ENCODE measurements at regions not wholly inside any gene's neighbourhood (a gene's known extent, or its start where the extent isn't known, plus 50 kb on each side); places are given as distances from the start of the nearest gene placed in this dataset.

DNA sequence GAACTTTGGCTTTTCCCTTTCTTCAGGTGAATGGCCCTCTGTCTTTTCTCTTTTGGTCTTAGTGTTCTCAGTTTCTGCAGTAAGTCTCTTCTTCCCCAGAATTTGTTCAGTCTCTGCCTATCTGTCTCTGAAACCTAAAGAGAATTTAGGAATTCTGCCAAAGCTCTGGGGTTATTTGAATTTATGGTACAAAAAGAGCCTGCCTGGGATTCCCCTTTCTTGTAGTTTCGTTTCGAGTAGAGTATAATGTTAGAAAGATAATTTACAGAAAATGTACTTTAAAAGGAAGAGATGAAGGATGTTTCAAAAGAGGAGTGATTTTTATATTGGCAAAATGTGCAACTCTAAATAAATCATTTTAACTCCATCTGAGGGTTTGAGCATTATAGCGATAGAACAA is 247.4 kb upstream of the SATB1 start:
- WGBS, 5 donors, result 44 to 72% (median 47%) methylated on average over 3 of the region's 3 CpGs
- DNase-seq, result no peak
- peaks cover 0 to 6% (median 0%) of the 10 kb centered on the region in 6 donors for H3K4me1 ChIP-seq
- no peaks in the 10 kb centered on the region for H3K27me3 ChIP-seq (replicated peaks in 1 of 7)
- H3K27ac ChIP-seq, result no peak overlapping the region
- H3K4me3 ChIP-seq, result no peak overlapping the region
- H3K9me3 ChIP-seq, result no peaks in the 10 kb centered on the region
- TF ChIP-seq POLR2A (IDR thresholded peaks at IDR 0.05) (no peak), POLR2AphosphoS5 (IDR thresholded peaks at IDR 0.05) (no peak)
- TF ChIP-seq, protein P1, sequence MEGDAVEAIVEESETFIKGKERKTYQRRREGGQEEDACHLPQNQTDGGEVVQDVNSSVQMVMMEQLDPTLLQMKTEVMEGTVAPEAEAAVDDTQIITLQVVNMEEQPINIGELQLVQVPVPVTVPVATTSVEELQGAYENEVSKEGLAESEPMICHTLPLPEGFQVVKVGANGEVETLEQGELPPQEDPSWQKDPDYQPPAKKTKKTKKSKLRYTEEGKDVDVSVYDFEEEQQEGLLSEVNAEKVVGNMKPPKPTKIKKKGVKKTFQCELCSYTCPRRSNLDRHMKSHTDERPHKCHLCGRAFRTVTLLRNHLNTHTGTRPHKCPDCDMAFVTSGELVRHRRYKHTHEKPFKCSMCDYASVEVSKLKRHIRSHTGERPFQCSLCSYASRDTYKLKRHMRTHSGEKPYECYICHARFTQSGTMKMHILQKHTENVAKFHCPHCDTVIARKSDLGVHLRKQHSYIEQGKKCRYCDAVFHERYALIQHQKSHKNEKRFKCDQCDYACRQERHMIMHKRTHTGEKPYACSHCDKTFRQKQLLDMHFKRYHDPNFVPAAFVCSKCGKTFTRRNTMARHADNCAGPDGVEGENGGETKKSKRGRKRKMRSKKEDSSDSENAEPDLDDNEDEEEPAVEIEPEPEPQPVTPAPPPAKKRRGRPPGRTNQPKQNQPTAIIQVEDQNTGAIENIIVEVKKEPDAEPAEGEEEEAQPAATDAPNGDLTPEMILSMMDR (IDR thresholded peaks at IDR 0.05 in 8 of 11, conservative IDR thresholded peaks at IDR 0.05 in 3 of 11), result no peak
- H3K36me3 ChIP-seq, result no peaks in the 10 kb centered on the region
- intact Hi-C loops (cut with DNase I; ENCODE audit: low total_unique reads), result no loop called here

- intact Hi-C loops (cut with DNase I; ENCODE audit: low total_unique reads), result no loop called here
- DNase-seq, result no peak
- H3K4me1 ChIP-seq, result peaks cover 0 to 6% (median 0%) of the 10 kb centered on the region in 6 donors
- H3K27ac ChIP-seq, result no peak overlapping the region
- TF ChIP-seq POLR2AphosphoS5 (IDR thresholded peaks at IDR 0.05), result no peak
- TF ChIP-seq, protein P1 (IDR thresholded peaks at IDR 0.05 in 8 of 11, conservative IDR thresholded peaks at IDR 0.05 in 3 of 11), result no peak
- no peak for TF ChIP-seq POLR2A (IDR thresholded peaks at IDR 0.05)
- H3K27me3 ChIP-seq (replicated peaks in 1 of 7), result no peaks in the 10 kb centered on the region
- no peaks in the 10 kb centered on the region for H3K9me3 ChIP-seq
- no peak overlapping the region for H3K4me3 ChIP-seq
- 85 to 97% (median 89%) methylated on average over 4 of the region's 4 CpGs for WGBS, 5 donors
- no peaks in the 10 kb centered on the region for H3K36me3 ChIP-seq
These were observed 245.6 kb upstream of the SATB1 start for GRCh38 chr3:18670759-18671158.

DNA sequence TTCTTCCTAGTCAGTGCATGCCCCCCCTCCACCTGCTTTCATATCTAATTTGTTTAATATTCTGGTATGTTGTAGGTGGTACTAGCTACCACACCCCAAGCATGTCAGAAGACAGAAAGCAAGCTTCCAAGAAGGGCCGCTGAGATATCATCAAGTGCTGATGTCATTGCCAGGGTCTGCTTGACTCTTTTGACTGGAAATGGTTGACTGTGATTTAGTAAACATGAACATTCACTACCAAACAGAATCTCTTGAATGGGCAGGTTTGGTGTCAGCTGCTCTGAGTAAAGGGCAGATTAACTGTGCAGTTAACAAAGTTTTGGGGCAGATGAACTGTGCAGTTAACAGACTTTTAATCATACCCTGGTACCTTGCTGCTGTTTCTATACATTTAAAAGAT is 244.2 kb upstream of the SATB1 start:
- no peak overlapping the region for H3K4me3 ChIP-seq
- peaks cover 0 to 6% (median 0%) of the 10 kb centered on the region in 6 donors for H3K4me1 ChIP-seq
- no peaks in the 10 kb centered on the region for H3K9me3 ChIP-seq
- 74 to 89% (median 81%) methylated on average over 1 of the region's 1 CpG for WGBS, 5 donors
- no peak for DNase-seq
- no peak for TF ChIP-seq POLR2AphosphoS5 (IDR thresholded peaks at IDR 0.05)
- no peak overlapping the region for H3K27ac ChIP-seq
- H3K27me3 ChIP-seq (replicated peaks in 1 of 7), result no peaks in the 10 kb centered on the region
- intact Hi-C loops (cut with DNase I; ENCODE audit: low total_unique reads), result no loop called here
- H3K36me3 ChIP-seq, result no peaks in the 10 kb centered on the region

DNA sequence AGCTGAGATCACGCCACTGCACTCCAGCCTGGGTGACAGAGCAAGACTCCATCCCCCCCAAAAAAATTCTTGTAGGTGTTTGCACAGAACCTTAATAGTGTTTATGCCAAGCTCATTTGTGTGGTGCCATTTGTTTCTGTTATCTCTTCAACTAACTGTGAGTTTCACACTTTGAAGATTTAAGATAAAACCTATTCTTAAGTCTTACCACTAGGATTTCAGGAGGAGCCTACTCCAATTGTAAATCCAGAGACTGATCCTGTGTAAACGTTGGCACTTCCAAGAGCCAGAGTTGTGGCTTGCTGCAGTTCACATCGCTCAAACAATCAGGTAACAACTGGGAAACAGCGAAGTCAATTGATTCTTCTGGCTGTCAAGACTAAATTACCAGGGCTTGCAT is 242.4 kb upstream of the SATB1 start:
- peaks cover 0 to 4% (median 0%) of the 10 kb centered on the region in 6 donors for H3K4me1 ChIP-seq
- H3K4me3 ChIP-seq, result no peak overlapping the region
- H3K27me3 ChIP-seq (replicated peaks in 1 of 7), result no peaks in the 10 kb centered on the region
- no peak for TF ChIP-seq POLR2A (IDR thresholded peaks at IDR 0.05)
- TF ChIP-seq, protein P1 (IDR thresholded peaks at IDR 0.05 in 8 of 11, conservative IDR thresholded peaks at IDR 0.05 in 3 of 11), result no peak
- no peak for TF ChIP-seq POLR2AphosphoS5 (IDR thresholded peaks at IDR 0.05)
- 68 to 80% (median 72%) methylated on average over 4 of the region's 4 CpGs for WGBS, 5 donors
- H3K27ac ChIP-seq, result no peak overlapping the region
- H3K9me3 ChIP-seq, result no peaks in the 10 kb centered on the region
- no peak for DNase-seq
- no peaks in the 10 kb centered on the region for H3K36me3 ChIP-seq
- intact Hi-C loops (cut with DNase I; ENCODE audit: low total_unique reads), result no loop called here

DNA sequence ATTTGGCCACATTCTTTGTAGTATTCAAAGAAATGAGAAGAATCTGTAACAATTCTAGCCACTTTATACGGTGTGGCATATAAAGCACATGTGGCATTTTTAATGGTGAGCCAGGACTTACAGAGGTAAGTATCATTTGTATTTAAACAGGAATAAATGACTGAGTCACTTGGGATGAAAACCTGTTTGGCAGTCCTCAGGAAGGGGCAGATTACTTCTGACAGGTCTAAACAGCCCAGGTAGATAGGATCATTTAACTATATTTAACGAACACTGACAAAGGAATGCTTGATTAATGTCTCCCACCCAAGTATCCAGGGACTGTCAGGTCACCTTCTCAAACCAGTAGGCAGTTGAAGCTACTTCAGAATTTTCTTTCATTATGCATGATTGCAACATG is 241.5 kb upstream of the SATB1 start:
- TF ChIP-seq POLR2A (IDR thresholded peaks at IDR 0.05) (no peak), POLR2AphosphoS5 (IDR thresholded peaks at IDR 0.05) (no peak)
- TF ChIP-seq, protein P1 (IDR thresholded peaks at IDR 0.05 in 8 of 11, conservative IDR thresholded peaks at IDR 0.05 in 3 of 11), result no peak
- Histone ChIP-seq H3K4me1 (no peaks in the 10 kb centered on the region), H3K27ac (no peak overlapping the region), H3K27me3 (replicated peaks in 1 of 7) (no peaks in the 10 kb centered on the region), H3K4me3 (no peak overlapping the region), H3K36me3 (no peaks in the 10 kb centered on the region), H3K9me3 (no peaks in the 10 kb centered on the region)
- DNase-seq, result no peak
- WGBS, 5 donors, result 84 to 91% (median 86%) methylated on average over 2 of the region's 2 CpGs
- intact Hi-C loops (cut with DNase I; ENCODE audit: low total_unique reads), result no loop called here

Measured in spleen (tissue), 11 donors.